Thymus (tissue), 11 donors: ENCODE measurements at regions not wholly inside any gene's neighbourhood (a gene's known extent, or its start where the extent isn't known, plus 50 kb on each side); places are given as distances from the start of the nearest gene placed in this dataset.
A peak's percentile ranks its signal among the peaks of the same experiment; 100 is the strongest.
"Not testable (repeated sequence)": the region's sequence is repeated elsewhere in the genome, so short reads cannot be mapped to it uniquely, and the experiment has no call there.

Source experiments
- DNase-seq, 9 donors: peaks; one replicate each; pipeline ENCODE4 v3.0.0-alpha.2; 2013; ENCODE audit warnings: low spot score in 9 of 9, low read depth in 6 of 9, missing footprints in 1 of 9
- H3K27ac ChIP-seq, 2 donors: one replicate each; pipeline ENCODE4 v1.5.1; 2013; ENCODE audit warnings: control low read depth in 1 of 2, low read depth in 1 of 2, low read length in 1 of 2, mild to moderate bottlenecking in 1 of 2, moderate library complexity in 1 of 2
- H3K27me3 ChIP-seq, 2 donors: one replicate each; pipeline ENCODE4 v1.5.1; 2013; ENCODE audit warnings: low read length in 1 of 2; ENCODE audit not compliant: control insufficient read depth in 2 of 2, insufficient read depth in 1 of 2
- H3K36me3 ChIP-seq, 2 donors: one replicate each; pipeline ENCODE4 v1.5.1; 2013; ENCODE audit warnings: low read length in 1 of 2, mild to moderate bottlenecking in 1 of 2, moderate library complexity in 1 of 2; ENCODE audit not compliant: control insufficient read depth in 2 of 2, insufficient read depth in 2 of 2
- H3K4me1 ChIP-seq, 2 donors: one replicate each; pipeline ENCODE4 v1.5.1; 2013; ENCODE audit warnings: low read length in 2 of 2; ENCODE audit not compliant: control insufficient read depth in 2 of 2, insufficient read depth in 2 of 2
- H3K4me3 ChIP-seq, 2 donors: one replicate each; pipeline ENCODE4 v1.5.1; 2013; ENCODE audit warnings: low read length in 2 of 2, control low read depth in 1 of 2, mild to moderate bottlenecking in 1 of 2
- H3K9me3 ChIP-seq, 2 donors: one replicate each; pipeline ENCODE4 v1.5.1; 2013; ENCODE audit warnings: low read length in 1 of 2, mild to moderate bottlenecking in 1 of 2; ENCODE audit not compliant: control insufficient read depth in 2 of 2, insufficient read depth in 1 of 2
- WGBS: extraction: QIAGEN DNeasy Blood & Tissue Kit; methylation state at CpG from one replicate; pipeline ENCODE4 v1.1.7; 2013; 5-methylcytosine and 5-hydroxymethylcytosine counted together
- donor health status: healthy.

DNA sequence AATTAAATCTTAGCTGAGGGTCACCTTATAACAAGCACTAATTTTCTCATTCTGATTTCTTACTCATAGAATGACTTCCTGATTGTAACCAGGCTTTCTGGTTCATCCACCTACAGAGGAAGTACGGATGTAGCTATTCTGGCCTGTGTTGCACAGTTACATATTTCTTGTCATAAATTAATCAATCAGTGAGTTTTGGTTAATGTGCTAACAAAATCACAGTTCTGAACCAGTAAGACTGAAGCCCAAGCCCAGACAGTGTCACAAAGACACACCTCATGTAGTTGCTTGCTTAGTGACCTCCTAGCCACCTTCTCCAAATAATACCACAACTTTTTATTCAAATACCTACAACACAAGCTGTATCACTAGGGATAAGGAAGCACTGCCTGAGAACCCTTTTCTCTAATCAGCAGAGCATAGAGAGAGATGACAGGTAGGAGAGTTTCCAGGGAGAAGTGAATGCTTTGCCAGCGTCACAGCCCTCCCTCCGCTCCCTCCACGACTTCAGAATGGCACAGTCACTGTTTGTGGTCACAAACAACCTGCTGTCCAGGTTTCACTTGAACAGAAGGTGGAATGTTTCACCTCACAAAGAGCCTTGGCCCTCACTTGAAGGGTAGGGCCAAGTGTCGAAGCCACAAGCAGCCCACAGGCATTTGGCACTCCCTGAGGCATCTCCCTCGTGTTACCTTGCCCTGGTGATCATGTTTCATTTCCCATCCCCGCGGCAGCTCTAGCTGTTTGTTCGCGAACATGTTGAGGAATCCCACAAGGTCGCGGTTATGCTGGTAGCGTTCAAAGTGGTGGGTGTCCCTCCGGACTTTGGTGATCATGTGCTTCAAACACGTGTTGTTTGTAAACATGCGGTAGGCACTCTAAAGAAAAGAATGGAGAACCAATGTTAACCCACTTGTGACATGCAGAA is 120.8 kb upstream of the STK17B start:
- H3K4me1 ChIP-seq, result peaks cover 0 to 7% of the 10 kb centered on the region in 2 donors
- no peak overlapping the region for H3K27ac ChIP-seq
- DNase-seq, result no peak

DNA sequence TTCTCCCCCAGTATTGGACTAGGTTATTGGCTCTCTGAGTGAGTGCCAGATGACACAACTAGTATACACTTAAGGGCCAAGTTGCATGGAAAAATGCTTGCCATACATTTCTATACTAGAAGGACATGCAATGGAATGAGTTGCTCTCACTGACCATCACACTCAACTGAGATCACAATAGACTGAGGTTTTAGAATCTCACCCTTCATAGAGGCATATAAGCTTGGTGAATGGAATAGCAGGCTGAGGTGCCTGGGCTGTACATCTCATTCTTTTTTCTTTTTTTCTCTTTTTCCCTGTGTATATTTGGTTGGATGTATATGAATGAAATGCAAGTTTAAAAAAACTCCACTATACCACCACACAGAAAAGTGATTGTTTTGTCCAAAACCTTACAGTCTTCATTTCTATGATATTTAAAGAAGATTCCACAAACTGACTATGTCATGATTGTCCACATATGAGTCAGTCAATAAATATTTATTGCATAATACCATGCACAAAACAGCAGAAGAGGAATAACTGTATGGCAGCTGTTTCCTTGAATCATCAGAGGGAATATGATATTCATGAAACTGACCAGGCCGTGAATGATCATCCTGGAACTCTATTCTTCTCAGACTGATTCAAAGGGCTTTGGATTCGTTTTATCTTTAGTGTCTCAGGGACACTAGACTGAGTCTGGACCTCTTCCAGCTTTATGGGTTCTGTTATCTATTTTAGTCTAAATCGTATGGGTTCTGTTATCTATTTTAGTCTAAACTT is 122.6 kb upstream of the STK17B start:
- 93% methylated on average over 3 of the region's 3 CpGs for WGBS
- no peak overlapping the region for H3K27ac ChIP-seq
- DNase-seq, result no peak

More for the DNA sequence above, 120.8 kb upstream of the STK17B start:
- H3K4me3 ChIP-seq, result no peak overlapping the region
- H3K27me3 ChIP-seq, result no peaks in the 10 kb centered on the region
- 84% methylated on average over 16 of the region's 16 CpGs for WGBS
- no peaks in the 10 kb centered on the region for H3K9me3 ChIP-seq
- no peaks in the 10 kb centered on the region for H3K36me3 ChIP-seq

DNA sequence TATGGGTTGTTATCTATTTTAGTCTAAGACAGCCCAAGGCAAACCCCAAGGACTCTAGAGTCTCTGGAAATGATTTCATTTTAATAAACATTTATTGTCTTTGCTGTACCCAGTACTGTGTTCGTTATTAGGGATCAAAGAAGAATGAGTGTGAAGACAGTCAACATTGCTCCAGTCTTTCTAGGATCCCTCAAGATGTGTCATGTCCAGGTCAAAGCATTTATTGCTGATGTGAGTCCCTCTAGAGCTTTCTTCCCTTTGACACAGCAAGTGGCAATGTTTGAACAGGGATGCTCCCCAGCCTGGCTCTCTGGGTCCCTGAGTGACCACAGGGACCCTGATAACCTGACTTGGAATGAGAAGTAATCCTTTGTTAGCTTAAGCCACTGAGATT is 123.1 kb upstream of the STK17B start:
- Histone ChIP-seq H3K27me3 (no peaks in the 10 kb centered on the region), H3K36me3 (no peaks in the 10 kb centered on the region), H3K4me3 (no peak overlapping the region), H3K9me3 (no peaks in the 10 kb centered on the region), H3K27ac (no peak overlapping the region), H3K4me1 (peaks cover 0 to 3% of the 10 kb centered on the region in 2 donors)
- 94% methylated on average over 1 of the region's 1 CpG for WGBS
- DNase-seq, result no peak

More for the DNA sequence above, 122.6 kb upstream of the STK17B start:
- no peaks in the 10 kb centered on the region for H3K27me3 ChIP-seq
- H3K4me1 ChIP-seq, result peaks cover 0 to 7% of the 10 kb centered on the region in 2 donors
- no peak overlapping the region for H3K4me3 ChIP-seq
- no peaks in the 10 kb centered on the region for H3K9me3 ChIP-seq
- no peaks in the 10 kb centered on the region for H3K36me3 ChIP-seq

DNA sequence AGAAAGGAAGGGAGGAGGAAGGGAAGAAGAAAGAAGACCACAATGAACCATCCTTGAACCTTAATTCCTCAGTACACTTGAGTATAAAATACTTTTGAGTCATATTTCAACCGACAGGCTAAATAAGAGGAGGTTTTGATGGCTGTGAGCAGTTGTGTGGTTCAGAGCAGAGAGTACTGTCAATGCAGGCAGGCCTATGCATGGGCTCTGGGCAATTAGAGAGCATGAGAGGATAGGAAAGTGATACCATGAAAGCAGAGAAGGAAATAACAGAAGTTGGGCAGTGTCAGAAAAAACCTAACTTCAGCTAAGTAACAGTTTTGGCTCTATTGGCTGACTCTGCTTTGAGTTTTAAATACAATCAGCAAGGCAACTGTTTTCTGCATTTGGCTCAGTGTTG is 123.6 kb upstream of the STK17B start:
- DNase-seq, result no peak
- no peaks in the 10 kb centered on the region for H3K27me3 ChIP-seq
- WGBS, result 88% methylated on average over 1 of the region's 1 CpG
- H3K9me3 ChIP-seq, result no peaks in the 10 kb centered on the region
- H3K27ac ChIP-seq, result no peak overlapping the region
- peaks cover 0 to 3% of the 10 kb centered on the region in 2 donors for H3K4me1 ChIP-seq
- no peaks in the 10 kb centered on the region for H3K36me3 ChIP-seq
- no peak overlapping the region for H3K4me3 ChIP-seq

DNA sequence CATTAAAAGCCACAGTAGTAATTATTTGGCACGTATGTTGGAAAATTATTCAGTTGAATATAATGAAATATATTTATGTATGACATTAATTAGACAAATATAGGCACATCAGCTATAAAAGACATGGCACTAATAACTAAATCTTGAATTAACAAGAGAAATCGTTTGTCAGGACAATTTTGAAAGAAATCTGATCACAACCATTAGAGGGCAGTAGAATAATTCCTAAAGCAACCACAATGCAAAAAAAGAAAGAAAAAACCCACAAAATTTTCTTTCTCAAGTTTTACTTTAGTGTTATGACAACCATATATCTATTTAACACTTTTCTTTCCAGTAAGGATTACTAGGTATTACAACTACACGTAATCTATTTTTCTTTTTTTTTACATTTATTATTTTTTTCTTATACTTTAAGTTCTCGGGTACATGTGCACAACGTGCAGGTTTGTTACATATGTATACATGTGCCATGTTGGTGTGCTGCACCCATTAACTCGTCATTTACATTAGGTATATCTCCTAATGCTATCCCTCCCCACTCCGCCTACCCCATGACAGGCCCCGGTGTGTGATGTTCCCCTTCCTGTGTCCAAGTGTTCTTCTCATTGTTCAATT is 126.8 kb upstream of the STK17B start:
- H3K27ac ChIP-seq, H3K4me1 ChIP-seq, H3K4me3 ChIP-seq, H3K9me3 ChIP-seq, H3K27me3 ChIP-seq, H3K36me3 ChIP-seq: not testable (repeated sequence)
- peak in 1 of 9 donors; percentile 42 for DNase-seq
- 73% methylated on average over 8 of the region's 8 CpGs for WGBS

DNA sequence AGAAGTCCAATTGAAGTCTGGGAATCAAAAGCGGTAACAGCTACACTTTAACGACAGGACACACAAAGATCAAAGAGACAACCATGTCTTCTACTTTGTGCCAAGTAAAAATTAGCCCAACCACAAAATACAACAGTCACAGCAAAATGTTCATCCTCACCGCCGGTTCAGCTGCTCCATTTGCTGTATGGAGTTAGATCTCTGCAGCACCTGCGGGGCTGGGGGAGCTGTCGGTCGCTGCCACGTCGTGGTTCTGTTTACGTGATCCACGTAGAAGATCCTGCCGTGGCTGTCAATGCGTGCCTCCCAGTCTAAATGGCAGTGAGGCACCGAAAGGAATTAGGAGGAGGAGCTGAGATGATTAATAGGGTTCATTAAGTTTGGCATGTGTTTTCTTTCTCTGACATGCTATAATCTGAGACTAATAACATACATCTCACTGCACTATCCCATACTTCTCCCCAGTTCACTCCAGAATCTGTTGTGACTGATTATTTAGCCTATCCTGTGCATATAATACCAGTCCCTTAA is 136.5 kb upstream of the STK17B start:
- no peaks in the 10 kb centered on the region for H3K36me3 ChIP-seq
- WGBS, result 96% methylated on average over 14 of the region's 14 CpGs
- H3K4me1 ChIP-seq, result no peaks in the 10 kb centered on the region
- no peak for DNase-seq
- no peak overlapping the region for H3K27ac ChIP-seq
- no peak overlapping the region for H3K4me3 ChIP-seq
- no peaks in the 10 kb centered on the region for H3K9me3 ChIP-seq
- H3K27me3 ChIP-seq, result no peaks in the 10 kb centered on the region

DNA sequence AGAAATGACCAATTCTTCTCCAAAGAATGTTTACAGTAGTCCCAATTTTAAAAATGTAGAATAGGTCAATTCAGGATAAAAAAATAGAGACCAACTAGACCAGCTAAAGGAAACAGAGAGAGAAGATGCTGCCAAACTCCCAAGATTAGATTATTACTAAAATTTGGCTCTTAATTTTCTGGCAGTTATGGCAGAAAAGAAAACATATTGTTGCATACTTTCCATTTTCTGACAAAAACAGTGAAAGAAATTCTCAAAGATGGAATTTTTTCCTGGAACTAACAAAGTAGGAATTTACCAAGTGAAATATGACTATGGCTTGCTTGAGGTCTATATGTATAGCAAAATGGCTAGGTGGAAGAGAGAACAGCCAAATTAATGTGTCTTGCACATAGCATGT is 138.3 kb upstream of the STK17B start:
- Histone ChIP-seq H3K27ac (no peak overlapping the region), H3K4me3 (no peak overlapping the region), H3K9me3 (no peaks in the 10 kb centered on the region), H3K36me3 (no peaks in the 10 kb centered on the region), H3K27me3 (no peaks in the 10 kb centered on the region), H3K4me1 (no peaks in the 10 kb centered on the region)
- DNase-seq, result no peak

DNA sequence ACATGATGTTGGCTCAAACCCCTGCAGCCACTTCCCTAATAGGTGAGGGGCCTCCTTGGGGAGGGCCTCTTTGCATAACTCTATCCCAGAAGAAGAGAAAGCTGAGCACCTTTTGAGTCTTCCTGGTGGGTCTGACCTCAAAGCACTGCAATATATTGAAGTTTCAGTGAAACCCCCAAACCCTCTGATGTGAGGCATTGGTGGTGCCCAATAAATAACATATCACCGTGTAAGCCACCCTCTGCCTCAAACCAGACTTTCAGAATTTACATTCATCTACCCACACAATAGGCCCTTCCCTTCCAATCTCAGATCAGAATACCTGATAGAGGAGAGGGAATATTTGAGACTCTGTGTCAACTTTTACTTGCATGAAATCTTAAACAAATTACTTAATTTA is 142.8 kb upstream of the STK17B start:
- H3K9me3 ChIP-seq, result no peaks in the 10 kb centered on the region
- H3K4me3 ChIP-seq, result no peak overlapping the region
- WGBS, result 83% methylated on average over 1 of the region's 1 CpG
- DNase-seq, result no peak
- no peaks in the 10 kb centered on the region for H3K4me1 ChIP-seq
- no peaks in the 10 kb centered on the region for H3K27me3 ChIP-seq
- H3K36me3 ChIP-seq, result no peaks in the 10 kb centered on the region
- no peak overlapping the region for H3K27ac ChIP-seq

DNA sequence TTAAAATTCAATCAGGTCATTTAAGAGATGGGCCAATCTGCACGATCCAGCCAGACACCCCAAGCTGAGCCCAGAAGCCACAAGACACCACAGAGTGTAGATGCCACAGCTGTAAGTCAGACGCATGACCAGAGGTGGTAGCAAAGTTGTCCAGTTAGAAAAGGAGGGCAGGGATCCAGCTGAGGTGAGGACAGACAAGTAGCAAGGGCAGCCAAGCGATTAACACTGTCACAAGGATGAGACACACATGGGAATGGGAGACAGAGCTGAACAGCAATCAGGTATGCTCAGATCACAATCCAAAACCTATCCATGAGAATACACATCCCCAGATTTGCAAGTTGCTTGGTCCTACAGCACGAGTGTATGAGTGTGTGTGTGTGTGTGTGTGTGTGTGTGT is 143.4 kb upstream of the STK17B start:
- 92% methylated on average over 4 of the region's 4 CpGs for WGBS
- Histone ChIP-seq H3K4me1 (no peaks in the 10 kb centered on the region), H3K27me3 (no peaks in the 10 kb centered on the region), H3K9me3 (no peaks in the 10 kb centered on the region), H3K36me3 (no peaks in the 10 kb centered on the region), H3K4me3 (no peak overlapping the region), H3K27ac (no peak overlapping the region)
- no peak for DNase-seq
